SK-N-MC (cell line): ENCODE measurements at regions not wholly inside any gene's neighbourhood (a gene's known extent, or its start where the extent isn't known, plus 50 kb on each side); places are given as distances from the start of the nearest gene placed in this dataset.

ENCODE experiments used
- DNase-seq: peaks from one replicate; pipeline ENCODE4 v3.0.0-alpha.2; 2011; ENCODE audit warnings: low read depth, low spot score
- H3K27ac ChIP-seq: fragments of 200-600 bp; sonication (generic); 2 replicates; pipeline ENCODE4 v1.5.1; 2016; ENCODE audit warnings: mixed run types
- H3K36me3 ChIP-seq: fragments of 200-600 bp; sonication (generic); 2 replicates; pipeline ENCODE4 v1.6.1; 2017; ENCODE audit warnings: antibody characterized with exemption, low read length, mixed read lengths; ENCODE audit not compliant: insufficient read depth
- H3K4me3 ChIP-seq: fragments of 200-600 bp; sonication (generic); 2 replicates; pipeline ENCODE4 v1.5.1; 2016
- H3K9ac ChIP-seq: fragments of 200-600 bp; sonication (generic); 2 replicates; pipeline ENCODE4 v1.8.0; 2017; ENCODE audit warnings: mixed run types, mixed read lengths; ENCODE audit not compliant: insufficient read length
- H3K9me3 ChIP-seq: fragments of 200-600 bp; sonication (generic); 2 replicates; pipeline ENCODE4 v1.6.1; 2017; ENCODE audit warnings: low read depth, mild to moderate bottlenecking, antibody characterized with exemption, low read length, moderate library complexity, mixed read lengths
- EZH2 ChIP-seq: fragments of 200-600 bp; sonication (generic); IDR thresholded peaks from one replicate; pipeline ENCODE4 v1.6.1; 2017; ENCODE audit warnings: antibody characterized with exemption
- FOXP2 ChIP-seq: optimal IDR thresholded peaks from 2 replicates; pipeline ENCODE3; 2011; ENCODE audit warnings: mild to moderate bottlenecking, moderate library complexity; ENCODE audit not compliant: insufficient read depth; ENCODE audit errors: extremely low read length, control extremely low read depth
- POLR2AphosphoS5 ChIP-seq: IDR thresholded peaks from 2 replicates; pipeline ENCODE4 v1.6.1; 2012; ENCODE audit warnings: mild to moderate bottlenecking, low read depth, low read length, borderline replicate concordance

GRCh38 chr5:159469496-159470372, 139.4 kb upstream of the IL12B start:
- H3K27ac ChIP-seq: no peak overlapping the region
- no peak for DNase-seq
- H3K36me3 ChIP-seq: no peaks in the 10 kb centered on the region
- no peaks in the 10 kb centered on the region for H3K9me3 ChIP-seq
- no peak overlapping the region for H3K4me3 ChIP-seq
- no peak overlapping the region for H3K9ac ChIP-seq
- TF ChIP-seq POLR2AphosphoS5 (no peak), FOXP2 (no peak), EZH2 (no peak)

GRCh38 chr5:159471904-159472303, 141.6 kb upstream of the IL12B start:
- Histone ChIP-seq H3K9ac (no peak overlapping the region), H3K27ac (no peak overlapping the region), H3K4me3 (no peak overlapping the region), H3K9me3 (no peaks in the 10 kb centered on the region), H3K36me3 (no peaks in the 10 kb centered on the region)
- no peak for DNase-seq
- no peak for TF ChIP-seq FOXP2
- no peak for TF ChIP-seq POLR2AphosphoS5
- no peak for TF ChIP-seq EZH2

- no peaks in the 10 kb centered on the region for H3K9me3 ChIP-seq
- no peak for TF ChIP-seq POLR2AphosphoS5
- TF ChIP-seq EZH2: no peak
- no peak for TF ChIP-seq FOXP2
- H3K9ac ChIP-seq: no peak overlapping the region
- H3K27ac ChIP-seq: no peak overlapping the region
- no peak overlapping the region for H3K4me3 ChIP-seq
- no peaks in the 10 kb centered on the region for H3K36me3 ChIP-seq
- DNase-seq: no peak
These were observed 144.7 kb upstream of the IL12B start for GRCh38 chr5:159475026-159475425.

- no peaks in the 10 kb centered on the region for H3K9me3 ChIP-seq
- DNase-seq: no peak
- H3K4me3 ChIP-seq: no peak overlapping the region
- no peak overlapping the region for H3K9ac ChIP-seq
- no peak overlapping the region for H3K27ac ChIP-seq
- TF ChIP-seq EZH2 (no peak), FOXP2 (no peak), POLR2AphosphoS5 (no peak)
- H3K36me3 ChIP-seq: no peaks in the 10 kb centered on the region
These were observed 148.7 kb upstream of the IL12B start for GRCh38 chr5:159478950-159479349.

- Histone ChIP-seq H3K9me3 (no peaks in the 10 kb centered on the region), H3K27ac (no peak overlapping the region), H3K4me3 (no peak overlapping the region), H3K9ac (no peak overlapping the region), H3K36me3 (no peaks in the 10 kb centered on the region)
- no peak for DNase-seq
- TF ChIP-seq FOXP2 (no peak), EZH2 (no peak), POLR2AphosphoS5 (no peak)
These were observed 150.6 kb upstream of the IL12B start for GRCh38 chr5:159480849-159481248.

GRCh38 chr5:159481751-159482150, 151.5 kb upstream of the IL12B start:
- TF ChIP-seq EZH2 (no peak), POLR2AphosphoS5 (no peak), FOXP2 (no peak)
- Histone ChIP-seq H3K9me3 (no peaks in the 10 kb centered on the region), H3K27ac (no peak overlapping the region), H3K4me3 (no peak overlapping the region), H3K9ac (no peak overlapping the region), H3K36me3 (no peaks in the 10 kb centered on the region)
- DNase-seq: no peak

- no peak overlapping the region for H3K27ac ChIP-seq
- TF ChIP-seq FOXP2 (no peak), EZH2 (no peak), POLR2AphosphoS5 (no peak)
- no peaks in the 10 kb centered on the region for H3K36me3 ChIP-seq
- no peak overlapping the region for H3K4me3 ChIP-seq
- DNase-seq: no peak
- no peak overlapping the region for H3K9ac ChIP-seq
- H3K9me3 ChIP-seq: no peaks in the 10 kb centered on the region
These were observed 156.5 kb upstream of the IL12B start for GRCh38 chr5:159486836-159487235.

- Histone ChIP-seq H3K36me3 (no peaks in the 10 kb centered on the region), H3K27ac (no peak overlapping the region), H3K4me3 (no peak overlapping the region), H3K9ac (no peak overlapping the region), H3K9me3 (no peaks in the 10 kb centered on the region)
- TF ChIP-seq EZH2 (no peak), FOXP2 (no peak), POLR2AphosphoS5 (no peak)
- no peak for DNase-seq
These were observed 158.2 kb upstream of the IL12B start for GRCh38 chr5:159488516-159488915.

GRCh38 chr5:159489779-159490178, 159.5 kb upstream of the IL12B start:
- Histone ChIP-seq H3K36me3 (no peaks in the 10 kb centered on the region), H3K9me3 (no peaks in the 10 kb centered on the region), H3K9ac (no peak overlapping the region), H3K4me3 (no peak overlapping the region), H3K27ac (no peak overlapping the region)
- DNase-seq: no peak
- TF ChIP-seq EZH2 (no peak), FOXP2 (no peak), POLR2AphosphoS5 (no peak)
